ENCODE measurements at regions not wholly inside any gene's neighbourhood (a gene's known extent, or its start where the extent isn't known, plus 50 kb on each side); places are given as distances from the start of the nearest gene placed in this dataset.

DNA sequence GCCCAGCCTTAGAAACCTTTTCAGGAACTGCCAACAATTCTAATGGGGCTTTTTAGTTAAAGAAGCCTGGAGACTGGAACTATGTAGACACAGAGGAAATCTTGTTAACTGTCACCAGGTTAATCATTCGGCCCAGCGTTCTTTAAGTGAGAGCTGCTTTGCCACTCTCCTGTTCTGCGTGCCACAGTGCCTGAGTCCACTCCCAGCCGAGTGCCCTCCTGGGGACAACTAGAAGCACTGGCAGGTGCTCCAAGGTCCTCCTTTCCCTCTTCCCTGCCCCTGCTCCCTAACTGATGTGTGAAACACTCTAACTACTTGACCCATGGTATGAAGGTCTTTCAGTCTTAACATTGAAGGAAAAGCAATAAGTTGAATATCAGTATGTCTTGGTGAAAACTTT, 151.2 kb upstream of the TLL1 start:
- TF ChIP-seq, protein P1, sequence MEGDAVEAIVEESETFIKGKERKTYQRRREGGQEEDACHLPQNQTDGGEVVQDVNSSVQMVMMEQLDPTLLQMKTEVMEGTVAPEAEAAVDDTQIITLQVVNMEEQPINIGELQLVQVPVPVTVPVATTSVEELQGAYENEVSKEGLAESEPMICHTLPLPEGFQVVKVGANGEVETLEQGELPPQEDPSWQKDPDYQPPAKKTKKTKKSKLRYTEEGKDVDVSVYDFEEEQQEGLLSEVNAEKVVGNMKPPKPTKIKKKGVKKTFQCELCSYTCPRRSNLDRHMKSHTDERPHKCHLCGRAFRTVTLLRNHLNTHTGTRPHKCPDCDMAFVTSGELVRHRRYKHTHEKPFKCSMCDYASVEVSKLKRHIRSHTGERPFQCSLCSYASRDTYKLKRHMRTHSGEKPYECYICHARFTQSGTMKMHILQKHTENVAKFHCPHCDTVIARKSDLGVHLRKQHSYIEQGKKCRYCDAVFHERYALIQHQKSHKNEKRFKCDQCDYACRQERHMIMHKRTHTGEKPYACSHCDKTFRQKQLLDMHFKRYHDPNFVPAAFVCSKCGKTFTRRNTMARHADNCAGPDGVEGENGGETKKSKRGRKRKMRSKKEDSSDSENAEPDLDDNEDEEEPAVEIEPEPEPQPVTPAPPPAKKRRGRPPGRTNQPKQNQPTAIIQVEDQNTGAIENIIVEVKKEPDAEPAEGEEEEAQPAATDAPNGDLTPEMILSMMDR (IDR thresholded peaks at IDR 0.05; ENCODE audit: low read depth, low read length, poor library complexity, severe bottlenecking) = no peak
- TF ChIP-seq EZH2phosphoT487 (IDR thresholded peaks at IDR 0.05; ENCODE audit: borderline replicate concordance, low read length) = no peak

Measured in DOHH2 (cell line).